ENCODE measurements at regions not wholly inside any gene's neighbourhood (a gene's known extent, or its start where the extent isn't known, plus 50 kb on each side); places are given as distances from the start of the nearest gene placed in this dataset.

GRCh38 chr11:70637186-70637800, 239.0 kb downstream of the CTTN start:
- no peak for TF ChIP-seq CTCF (IDR thresholded peaks at IDR 0.05; ENCODE audit: insufficient read depth, low read length, poor library complexity, severe bottlenecking)
- no peak for TF ChIP-seq EZH2phosphoT487 (conservative IDR thresholded peaks at IDR 0.05; ENCODE audit: low read length)
